Duodenal mucosa (tissue), 2 donors: ENCODE measurements at regions not wholly inside any gene's neighbourhood (a gene's known extent, or its start where the extent isn't known, plus 50 kb on each side); places are given as distances from the start of the nearest gene placed in this dataset.
"Not testable (repeated sequence)": the region's sequence is repeated elsewhere in the genome, so short reads cannot be mapped to it uniquely, and the experiment has no call there.

Experiments
- H3K27ac ChIP-seq: one replicate; pipeline ENCODE4 v1.7.0; 2013; ENCODE audit warnings: low read depth, low read length
- H3K27me3 ChIP-seq, 2 donors: one replicate each; pipeline ENCODE4 v1.7.0; 2013; ENCODE audit warnings: low read length in 2 of 2, control low read depth in 1 of 2; ENCODE audit not compliant: insufficient read depth in 2 of 2, control insufficient read depth in 1 of 2
- H3K36me3 ChIP-seq, 2 donors: one replicate each; pipeline ENCODE4 v1.7.0; 2013; ENCODE audit warnings: low read length in 2 of 2, control low read depth in 1 of 2; ENCODE audit not compliant: insufficient read depth in 2 of 2, control insufficient read depth in 1 of 2
- H3K4me1 ChIP-seq, 2 donors: one replicate each; pipeline ENCODE4 v1.7.0; 2013; ENCODE audit warnings: low read length in 2 of 2, control low read depth in 1 of 2; ENCODE audit not compliant: insufficient read depth in 2 of 2, control insufficient read depth in 1 of 2
- H3K4me3 ChIP-seq, 2 donors: one replicate each; pipeline ENCODE4 v1.7.0; 2013; ENCODE audit warnings: low read length in 2 of 2, low read depth in 1 of 2
- H3K9ac ChIP-seq, 2 donors: one replicate each; pipeline ENCODE4 v1.7.0; 2013; ENCODE audit warnings: low read length in 2 of 2, low read depth in 1 of 2
- H3K9me3 ChIP-seq, 2 donors: one replicate each; pipeline ENCODE4 v1.7.0; 2013; ENCODE audit warnings: low read length in 2 of 2, control low read depth in 1 of 2; ENCODE audit not compliant: control insufficient read depth in 1 of 2

DNA sequence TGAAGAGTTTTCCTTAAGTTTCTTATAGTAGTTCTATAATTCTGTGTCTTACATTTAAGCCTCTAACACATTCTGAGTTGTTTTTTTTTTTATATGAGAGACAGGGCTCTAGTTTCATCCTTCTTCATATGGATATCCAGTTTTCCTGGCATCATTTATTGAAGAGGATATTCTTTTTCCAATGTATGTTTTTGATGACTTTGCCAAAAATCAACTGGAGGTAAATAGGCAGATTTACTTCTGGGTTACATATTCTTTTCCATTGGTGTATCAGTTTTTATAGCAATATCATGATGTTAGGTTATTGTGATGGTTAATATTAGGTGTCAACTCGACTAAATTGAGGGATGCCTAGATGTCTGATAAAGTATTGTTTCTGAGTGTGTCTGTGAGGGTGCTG is 650.7 kb upstream of the GRID2 start:
- no peak overlapping the region for H3K27ac ChIP-seq
- H3K36me3 ChIP-seq, result no peaks in the 10 kb centered on the region
- no peak overlapping the region for H3K9ac ChIP-seq
- H3K27me3 ChIP-seq, result no peaks in the 10 kb centered on the region
- H3K4me3 ChIP-seq, result no peak overlapping the region
- no peaks in the 10 kb centered on the region for H3K9me3 ChIP-seq
- no peaks in the 10 kb centered on the region for H3K4me1 ChIP-seq

DNA sequence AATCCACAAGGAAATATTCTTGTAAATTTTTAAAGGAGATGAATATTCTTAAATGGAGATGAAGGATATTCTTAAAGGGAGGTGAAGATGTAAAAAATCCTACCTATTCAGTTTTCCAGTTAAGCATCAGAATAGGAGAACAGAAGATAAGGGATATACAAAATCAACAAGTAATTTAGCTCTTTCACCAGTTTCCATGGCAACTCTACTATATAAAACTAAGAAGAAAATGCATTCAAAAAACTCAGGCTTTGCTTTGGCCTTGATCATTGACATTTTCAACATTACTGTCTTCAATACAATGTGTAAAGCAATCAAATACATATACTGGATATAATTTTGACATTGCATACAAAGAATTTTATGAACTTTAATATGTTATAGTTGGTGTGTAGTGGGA is 622.7 kb upstream of the GRID2 start:
- Histone ChIP-seq H3K36me3 (no peaks in the 10 kb centered on the region), H3K9me3 (no peaks in the 10 kb centered on the region), H3K27ac (no peak overlapping the region), H3K9ac (no peak overlapping the region), H3K27me3 (no peaks in the 10 kb centered on the region), H3K4me1 (no peaks in the 10 kb centered on the region), H3K4me3 (no peak overlapping the region)

DNA sequence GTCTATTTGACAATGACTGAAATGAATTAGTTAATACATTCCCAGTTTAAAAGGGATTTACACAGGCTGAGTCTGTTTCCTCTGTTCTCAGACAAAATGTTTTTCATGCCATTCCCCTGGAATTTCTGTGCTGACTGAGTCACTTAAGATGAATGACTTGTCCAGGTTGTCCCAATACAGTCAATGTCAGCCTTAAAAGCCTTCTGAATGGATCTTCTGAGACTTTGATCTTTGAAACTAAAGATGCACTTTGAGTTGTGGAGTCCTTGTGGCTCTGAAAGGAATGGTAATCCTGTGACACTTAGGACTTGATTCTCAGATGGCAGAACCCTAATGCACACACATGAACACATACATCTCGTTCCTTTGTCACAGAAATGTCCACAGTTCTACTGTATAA is 622.2 kb upstream of the GRID2 start:
- H3K36me3 ChIP-seq, result no peaks in the 10 kb centered on the region

DNA sequence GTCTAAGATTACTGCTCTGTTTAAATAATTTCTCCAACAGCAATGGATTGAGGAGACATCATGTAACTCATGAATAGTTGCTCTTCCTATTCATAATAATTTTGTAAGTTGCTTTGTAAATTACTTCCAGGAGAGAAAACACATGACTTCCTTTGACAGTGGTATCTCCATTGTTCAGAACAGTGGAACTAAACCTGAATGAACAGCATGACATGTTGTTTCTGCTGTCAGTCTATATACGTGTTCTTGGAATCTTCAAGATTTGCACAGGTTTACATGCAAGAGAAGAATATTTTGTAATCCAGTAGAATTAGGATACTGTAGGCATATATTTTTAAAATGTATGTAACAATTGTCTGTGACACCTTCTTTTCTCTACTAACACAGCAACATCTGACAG is 618.8 kb upstream of the GRID2 start:
- Histone ChIP-seq H3K27me3 (no peaks in the 10 kb centered on the region), H3K36me3 (no peaks in the 10 kb centered on the region), H3K4me3 (no peak overlapping the region), H3K9me3 (no peaks in the 10 kb centered on the region), H3K4me1 (no peaks in the 10 kb centered on the region), H3K27ac (no peak overlapping the region), H3K9ac (no peak overlapping the region)

More for the DNA sequence above, 622.2 kb upstream of the GRID2 start:
- Histone ChIP-seq H3K4me1 (no peaks in the 10 kb centered on the region), H3K27ac (no peak overlapping the region), H3K4me3 (no peak overlapping the region), H3K9ac (no peak overlapping the region), H3K9me3 (no peaks in the 10 kb centered on the region), H3K27me3 (no peaks in the 10 kb centered on the region)

DNA sequence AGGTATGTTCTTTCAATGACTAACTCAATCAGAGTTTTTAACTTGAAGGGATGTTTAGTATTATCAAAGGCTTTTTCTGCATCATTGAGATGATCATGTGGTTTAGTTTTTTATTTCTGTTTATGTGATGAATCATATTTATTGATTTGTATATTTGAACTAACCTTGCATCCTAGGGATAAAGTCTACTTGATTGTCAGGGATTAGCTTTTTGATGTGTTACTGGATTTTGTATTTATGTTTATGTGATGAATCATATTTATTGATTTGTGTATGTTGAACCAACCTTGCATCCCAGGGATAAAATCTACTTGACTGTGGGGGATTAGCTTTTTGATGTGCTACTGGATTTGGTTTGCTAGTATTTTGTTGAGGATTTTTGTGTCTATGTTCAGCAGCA is 615.4 kb upstream of the GRID2 start:
- no peak overlapping the region for H3K9ac ChIP-seq
- H3K4me1 ChIP-seq, result no peaks in the 10 kb centered on the region
- no peaks in the 10 kb centered on the region for H3K27me3 ChIP-seq
- H3K36me3 ChIP-seq, result no peaks in the 10 kb centered on the region
- no peaks in the 10 kb centered on the region for H3K9me3 ChIP-seq
- H3K4me3 ChIP-seq, result no peak overlapping the region
- H3K27ac ChIP-seq, result no peak overlapping the region

DNA sequence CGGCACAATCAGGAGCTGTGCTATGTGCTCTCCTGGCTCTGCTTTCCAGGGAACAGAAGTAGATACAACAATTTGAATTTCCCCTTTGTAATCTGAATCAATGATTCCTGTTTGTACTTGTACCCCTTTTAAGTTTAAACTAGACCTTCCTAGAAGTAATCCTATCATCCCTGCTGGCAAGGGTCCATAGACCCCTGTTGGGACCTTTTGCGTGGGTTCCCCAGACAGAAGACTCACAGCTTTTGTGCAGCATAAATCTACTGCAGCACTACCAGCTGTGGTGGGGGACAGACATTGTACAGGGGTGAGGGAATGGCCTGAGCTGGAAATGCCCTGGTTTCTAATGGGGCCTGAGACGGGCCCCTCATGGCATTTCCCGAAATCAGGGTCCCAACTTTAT is 604.1 kb upstream of the GRID2 start:
- H3K4me3 ChIP-seq, H3K9me3 ChIP-seq, H3K36me3 ChIP-seq, H3K27me3 ChIP-seq, H3K27ac ChIP-seq, H3K4me1 ChIP-seq, H3K9ac ChIP-seq: not testable (repeated sequence)

DNA sequence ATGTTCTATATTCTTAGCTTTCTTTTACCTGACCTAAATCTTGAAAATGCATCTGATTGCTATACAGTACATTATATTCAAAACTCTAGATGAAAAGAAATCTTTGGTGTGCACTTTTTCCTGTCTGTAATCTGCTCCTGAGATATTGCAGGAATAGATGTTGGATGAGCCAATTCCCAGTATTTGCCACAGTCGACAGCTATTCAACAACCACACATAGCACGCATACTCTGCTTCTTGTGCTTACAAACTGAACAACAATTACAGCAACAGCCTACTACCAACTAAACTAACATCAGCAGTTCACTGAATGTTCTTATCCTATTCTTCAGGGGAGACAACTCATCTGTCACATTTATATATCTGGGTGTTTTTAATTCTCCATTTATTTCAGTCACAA is 573.9 kb upstream of the GRID2 start:
- H3K27me3 ChIP-seq, result no peaks in the 10 kb centered on the region
- H3K4me3 ChIP-seq, result no peak overlapping the region
- no peaks in the 10 kb centered on the region for H3K9me3 ChIP-seq
- no peaks in the 10 kb centered on the region for H3K4me1 ChIP-seq
- H3K27ac ChIP-seq, result no peak overlapping the region
- H3K36me3 ChIP-seq, result no peaks in the 10 kb centered on the region
- H3K9ac ChIP-seq, result no peak overlapping the region

DNA sequence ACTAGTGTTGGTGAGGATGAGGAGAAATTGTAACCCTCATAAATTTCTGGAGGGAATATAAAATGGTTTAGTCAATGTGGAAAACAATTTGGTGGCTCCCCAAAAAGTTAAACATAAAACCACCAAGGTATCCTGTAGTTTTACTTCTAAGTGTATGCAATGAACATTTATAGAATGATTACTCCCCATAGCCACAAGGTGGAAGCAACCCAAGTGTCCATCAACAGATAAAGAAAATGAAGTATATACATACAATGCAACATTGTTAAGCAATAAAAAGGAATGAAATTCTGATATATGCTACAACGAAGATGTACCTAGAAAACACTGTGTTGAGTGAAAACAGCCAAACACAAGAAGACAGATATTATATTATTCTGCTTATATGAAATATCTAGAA is 569.1 kb upstream of the GRID2 start:
- no peak overlapping the region for H3K9ac ChIP-seq
- no peaks in the 10 kb centered on the region for H3K36me3 ChIP-seq
- no peaks in the 10 kb centered on the region for H3K27me3 ChIP-seq
- no peak overlapping the region for H3K4me3 ChIP-seq
- no peak overlapping the region for H3K27ac ChIP-seq
- no peaks in the 10 kb centered on the region for H3K4me1 ChIP-seq
- no peaks in the 10 kb centered on the region for H3K9me3 ChIP-seq

DNA sequence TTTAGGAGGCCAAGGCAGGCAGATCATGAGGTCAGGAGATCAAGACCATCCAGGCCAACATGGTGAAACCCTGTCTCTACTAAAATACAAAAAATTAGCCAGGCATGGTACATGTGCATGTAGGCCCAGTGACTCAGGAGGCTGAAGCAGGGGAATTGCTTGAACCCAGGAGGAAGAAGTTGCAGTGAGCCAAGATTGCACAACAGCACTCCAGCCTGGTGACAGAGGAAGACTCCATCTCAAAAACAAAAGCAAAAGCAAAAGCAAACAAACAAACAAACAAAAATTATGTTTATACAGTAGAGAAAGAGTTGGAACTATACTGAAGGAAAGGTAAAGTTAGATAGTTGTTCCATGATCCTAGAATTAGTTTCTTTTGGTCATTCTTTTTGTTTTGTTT is 564.9 kb upstream of the GRID2 start:
- not testable (repeated sequence) for H3K27me3 ChIP-seq, H3K9me3 ChIP-seq, H3K4me3 ChIP-seq, H3K27ac ChIP-seq, H3K36me3 ChIP-seq, H3K9ac ChIP-seq, H3K4me1 ChIP-seq

DNA sequence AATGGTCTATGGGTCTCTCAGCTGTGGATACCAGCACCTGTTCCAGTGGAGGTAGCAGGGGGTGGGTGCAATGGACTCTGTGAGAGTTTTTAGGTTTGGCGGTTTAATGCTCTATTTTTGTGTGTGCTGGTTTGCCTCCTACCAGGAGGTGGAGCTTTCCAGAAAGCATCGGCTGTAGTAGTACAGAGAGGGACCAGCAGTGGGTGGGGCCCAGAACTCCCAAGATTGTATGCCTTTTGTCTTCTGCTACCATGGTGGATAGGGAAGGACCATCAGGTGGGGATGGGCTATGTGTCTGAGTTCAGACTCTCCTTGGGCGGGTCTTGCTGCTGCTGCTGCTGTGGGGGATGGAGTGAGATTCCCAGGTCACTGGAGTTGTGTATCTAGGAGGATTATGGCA is 557.2 kb upstream of the GRID2 start:
- no peak overlapping the region for H3K27ac ChIP-seq

DNA sequence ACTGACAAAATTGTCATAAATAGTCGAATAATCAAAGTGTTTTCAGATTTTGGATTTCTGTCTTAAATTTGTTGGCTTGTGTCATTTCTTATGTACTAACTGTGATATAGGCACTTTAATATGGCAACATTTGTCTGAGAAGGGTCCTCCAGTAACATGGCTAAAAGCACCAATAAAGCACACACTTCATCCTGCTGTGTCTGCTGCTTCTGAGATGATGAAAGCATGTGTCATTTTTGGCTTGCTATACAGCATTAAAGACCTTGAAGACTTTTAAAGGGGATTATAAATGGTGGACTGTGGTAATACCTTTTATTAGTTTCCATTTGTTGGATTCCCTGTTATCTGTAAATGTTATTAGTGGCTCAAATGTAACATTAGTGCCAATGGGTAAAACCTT is 551.8 kb upstream of the GRID2 start:
- Histone ChIP-seq H3K36me3 (no peaks in the 10 kb centered on the region), H3K4me3 (no peak overlapping the region), H3K27me3 (no peaks in the 10 kb centered on the region), H3K4me1 (no peaks in the 10 kb centered on the region), H3K9me3 (no peaks in the 10 kb centered on the region), H3K9ac (no peak overlapping the region), H3K27ac (no peak overlapping the region)

More for the DNA sequence above, 557.2 kb upstream of the GRID2 start:
- H3K27me3 ChIP-seq, result no peaks in the 10 kb centered on the region
- H3K9ac ChIP-seq, result no peak overlapping the region
- no peaks in the 10 kb centered on the region for H3K36me3 ChIP-seq
- H3K4me3 ChIP-seq, result no peak overlapping the region
- no peaks in the 10 kb centered on the region for H3K9me3 ChIP-seq
- H3K4me1 ChIP-seq, result no peaks in the 10 kb centered on the region
